ENCODE measurements at regions not wholly inside any gene's neighbourhood (a gene's known extent, or its start where the extent isn't known, plus 50 kb on each side); places are given as distances from the start of the nearest gene placed in this dataset.

DNA sequence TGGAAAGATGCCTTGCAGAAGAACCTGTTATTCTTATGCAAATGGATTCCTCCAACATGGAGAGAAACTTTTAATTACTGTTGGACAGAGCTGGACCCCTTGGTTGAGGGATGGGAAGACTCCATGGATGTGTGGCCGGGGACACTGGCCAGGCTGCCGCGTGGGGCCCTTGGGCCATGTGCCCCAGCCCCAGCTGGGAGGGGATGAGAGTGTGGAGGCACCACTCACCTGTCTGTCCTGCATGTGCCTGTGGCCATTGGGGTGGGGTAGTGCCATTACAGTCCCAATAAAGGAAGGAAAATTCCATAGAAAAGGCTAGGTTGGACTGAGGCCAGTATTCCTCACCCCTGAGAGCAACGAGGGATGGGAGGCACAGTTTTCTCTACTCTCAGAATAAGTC is 564.5 kb upstream of the PTBP2 start:
- BruUV-seq (replicated peaks) = no TSS peak
- no peak overlapping the region for H3K27ac ChIP-seq
- no peaks in the 10 kb centered on the region for H3K79me2 ChIP-seq (ENCODE audit: low read depth)
- no peaks in the 10 kb centered on the region for H3K4me1 ChIP-seq (replicated peaks; ENCODE audit: insufficient read depth)
- no peak overlapping the region for H3K4me2 ChIP-seq
- H2AFZ ChIP-seq = no peak overlapping the region
- intact Hi-C loops (cut with micrococcal nuclease; ENCODE audit: unreplicated experiment) = no loop called here
- no peak for DNase-seq
- CTCF ChIA-PET = no interaction called here
- no peaks in the 10 kb centered on the region for H4K20me1 ChIP-seq (ENCODE audit: insufficient read depth)
- no peak for TF ChIP-seq CTCF (conservative IDR thresholded peaks at IDR 0.05)
- TF ChIP-seq EZH2 (IDR thresholded peaks at IDR 0.05; ENCODE audit: low read depth) = no peak
- H3K27me3 ChIP-seq (ENCODE audit: insufficient read depth, low read depth) = no peaks in the 10 kb centered on the region
- POLR2A ChIA-PET (ENCODE audit: unreplicated experiment) = interaction anchor here (0.7 kb wide), 1 partner anchor 19 kb away, joined by 5 read pairs; no protein-coding TSS in a partner anchor
- no peaks in the 10 kb centered on the region for H3K9me2 ChIP-seq (ENCODE audit: insufficient read depth)
- H3K4me3 ChIP-seq = no peak overlapping the region
- H3F3A ChIP-seq (ENCODE audit: insufficient read depth, low read depth) = no peaks in the 10 kb centered on the region
- no peaks in the 10 kb centered on the region for H3K36me3 ChIP-seq (ENCODE audit: low read depth)
- no peaks in the 10 kb centered on the region for H3K9me3 ChIP-seq (ENCODE audit: insufficient read depth, low read depth)

- H3K4me3 ChIP-seq = no peak overlapping the region
- no peaks in the 10 kb centered on the region for H4K20me1 ChIP-seq (ENCODE audit: insufficient read depth)
- no peak for DNase-seq
- no peak overlapping the region for H2AFZ ChIP-seq
- H3F3A ChIP-seq (ENCODE audit: insufficient read depth, low read depth) = no peaks in the 10 kb centered on the region
- ChIA-PET CTCF (no interaction called here), POLR2A (ENCODE audit: unreplicated experiment) (no interaction called here)
- no peaks in the 10 kb centered on the region for H3K36me3 ChIP-seq (ENCODE audit: low read depth)
- H3K9me2 ChIP-seq (ENCODE audit: insufficient read depth) = no peaks in the 10 kb centered on the region
- intact Hi-C loops (cut with micrococcal nuclease; ENCODE audit: unreplicated experiment) = no loop called here
- H3K4me2 ChIP-seq = no peak overlapping the region
- H3K4me1 ChIP-seq (replicated peaks; ENCODE audit: insufficient read depth) = no peaks in the 10 kb centered on the region
- BruUV-seq (replicated peaks) = no TSS peak
- H3K9me3 ChIP-seq (ENCODE audit: insufficient read depth, low read depth) = no peaks in the 10 kb centered on the region
- no peaks in the 10 kb centered on the region for H3K79me2 ChIP-seq (ENCODE audit: low read depth)
- H3K27ac ChIP-seq = no peak overlapping the region
- no peak for TF ChIP-seq EZH2 (IDR thresholded peaks at IDR 0.05; ENCODE audit: low read depth)
- TF ChIP-seq CTCF (conservative IDR thresholded peaks at IDR 0.05) = no peak
- no peaks in the 10 kb centered on the region for H3K27me3 ChIP-seq (ENCODE audit: insufficient read depth, low read depth)
Measured at GRCh38 chr1:96159379-96159778, 562.2 kb upstream of the PTBP2 start.

DNA sequence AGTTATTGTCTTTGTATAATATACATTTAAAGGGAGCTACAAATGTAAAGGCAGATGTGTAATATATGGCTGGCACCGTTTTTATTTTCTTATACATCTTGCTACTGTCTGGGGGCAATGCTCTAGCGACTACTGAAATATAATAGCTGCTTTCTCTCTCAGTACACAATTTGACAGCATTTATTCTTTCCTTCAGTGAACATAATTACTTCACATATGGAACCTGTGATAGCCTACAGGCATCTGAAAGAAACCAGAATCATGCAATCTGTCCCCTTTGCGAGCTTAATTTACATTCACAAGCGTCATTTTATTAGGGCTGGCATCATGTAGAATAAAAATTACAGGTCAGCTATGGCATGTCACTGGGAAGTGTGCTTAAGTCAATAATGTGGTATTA is 557.5 kb upstream of the PTBP2 start:
- Histone ChIP-seq H3K4me2 (no peak overlapping the region), H3F3A (ENCODE audit: insufficient read depth, low read depth) (no peaks in the 10 kb centered on the region), H3K9me2 (ENCODE audit: insufficient read depth) (0 out of 2 replicates have a peak, but pooled peaks cover 6% of the 10 kb centered on the region), H3K4me3 (no peak overlapping the region), H3K79me2 (ENCODE audit: low read depth) (no peaks in the 10 kb centered on the region), H2AFZ (no peak overlapping the region), H3K36me3 (ENCODE audit: low read depth) (no peaks in the 10 kb centered on the region), H3K27ac (no peak overlapping the region), H3K27me3 (ENCODE audit: insufficient read depth, low read depth) (no peaks in the 10 kb centered on the region), H3K9me3 (ENCODE audit: insufficient read depth, low read depth) (no peaks in the 10 kb centered on the region), H3K4me1 (replicated peaks; ENCODE audit: insufficient read depth) (no peaks in the 10 kb centered on the region), H4K20me1 (ENCODE audit: insufficient read depth) (no peaks in the 10 kb centered on the region)
- ChIA-PET POLR2A (ENCODE audit: unreplicated experiment) (interaction anchor here (0.6 kb wide), 1 partner anchor 55 kb away, joined by 10 read pairs; no protein-coding TSS in a partner anchor), CTCF (no interaction called here)
- BruUV-seq (replicated peaks) = no TSS peak
- no peak for DNase-seq
- intact Hi-C loops (cut with micrococcal nuclease; ENCODE audit: unreplicated experiment) = no loop called here
- TF ChIP-seq EZH2 (IDR thresholded peaks at IDR 0.05; ENCODE audit: low read depth) (no peak), CTCF (conservative IDR thresholded peaks at IDR 0.05) (no peak)

Data from PC-9 (cell line).